ENCODE measurements at regions not wholly inside any gene's neighbourhood (a gene's known extent, or its start where the extent isn't known, plus 50 kb on each side); places are given as distances from the start of the nearest gene placed in this dataset.

DNA sequence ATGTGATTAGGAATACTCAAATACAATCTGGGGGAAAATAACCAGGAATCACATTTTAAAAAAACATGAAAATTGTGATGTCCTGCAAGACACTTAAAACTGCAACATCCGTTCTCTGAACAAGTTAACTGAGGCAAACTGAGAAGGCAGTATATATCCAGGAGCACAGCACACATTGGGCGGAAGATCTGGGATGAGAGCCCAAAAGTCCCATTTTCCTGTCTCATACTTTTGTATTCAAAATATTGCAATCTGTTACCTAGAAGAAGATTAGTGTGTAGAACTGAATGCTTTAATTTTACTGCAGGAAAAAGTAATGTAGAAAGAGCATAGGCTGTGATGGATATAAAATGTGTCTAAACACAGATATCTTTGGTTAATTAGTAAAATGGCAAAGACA lies 276.8 kb upstream of the FANCL start:
- TF ChIP-seq, protein P1, sequence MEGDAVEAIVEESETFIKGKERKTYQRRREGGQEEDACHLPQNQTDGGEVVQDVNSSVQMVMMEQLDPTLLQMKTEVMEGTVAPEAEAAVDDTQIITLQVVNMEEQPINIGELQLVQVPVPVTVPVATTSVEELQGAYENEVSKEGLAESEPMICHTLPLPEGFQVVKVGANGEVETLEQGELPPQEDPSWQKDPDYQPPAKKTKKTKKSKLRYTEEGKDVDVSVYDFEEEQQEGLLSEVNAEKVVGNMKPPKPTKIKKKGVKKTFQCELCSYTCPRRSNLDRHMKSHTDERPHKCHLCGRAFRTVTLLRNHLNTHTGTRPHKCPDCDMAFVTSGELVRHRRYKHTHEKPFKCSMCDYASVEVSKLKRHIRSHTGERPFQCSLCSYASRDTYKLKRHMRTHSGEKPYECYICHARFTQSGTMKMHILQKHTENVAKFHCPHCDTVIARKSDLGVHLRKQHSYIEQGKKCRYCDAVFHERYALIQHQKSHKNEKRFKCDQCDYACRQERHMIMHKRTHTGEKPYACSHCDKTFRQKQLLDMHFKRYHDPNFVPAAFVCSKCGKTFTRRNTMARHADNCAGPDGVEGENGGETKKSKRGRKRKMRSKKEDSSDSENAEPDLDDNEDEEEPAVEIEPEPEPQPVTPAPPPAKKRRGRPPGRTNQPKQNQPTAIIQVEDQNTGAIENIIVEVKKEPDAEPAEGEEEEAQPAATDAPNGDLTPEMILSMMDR (IDR thresholded peaks at IDR 0.05) = no peak
- TF ChIP-seq SIN3A (IDR thresholded peaks at IDR 0.05; ENCODE audit: borderline replicate concordance, insufficient read depth, low read depth, low read length) (no peak), POLR2AphosphoS5 (IDR thresholded peaks at IDR 0.05; ENCODE audit: low read depth, low read length) (no peak)
- TF ChIP-seq, protein P2, sequence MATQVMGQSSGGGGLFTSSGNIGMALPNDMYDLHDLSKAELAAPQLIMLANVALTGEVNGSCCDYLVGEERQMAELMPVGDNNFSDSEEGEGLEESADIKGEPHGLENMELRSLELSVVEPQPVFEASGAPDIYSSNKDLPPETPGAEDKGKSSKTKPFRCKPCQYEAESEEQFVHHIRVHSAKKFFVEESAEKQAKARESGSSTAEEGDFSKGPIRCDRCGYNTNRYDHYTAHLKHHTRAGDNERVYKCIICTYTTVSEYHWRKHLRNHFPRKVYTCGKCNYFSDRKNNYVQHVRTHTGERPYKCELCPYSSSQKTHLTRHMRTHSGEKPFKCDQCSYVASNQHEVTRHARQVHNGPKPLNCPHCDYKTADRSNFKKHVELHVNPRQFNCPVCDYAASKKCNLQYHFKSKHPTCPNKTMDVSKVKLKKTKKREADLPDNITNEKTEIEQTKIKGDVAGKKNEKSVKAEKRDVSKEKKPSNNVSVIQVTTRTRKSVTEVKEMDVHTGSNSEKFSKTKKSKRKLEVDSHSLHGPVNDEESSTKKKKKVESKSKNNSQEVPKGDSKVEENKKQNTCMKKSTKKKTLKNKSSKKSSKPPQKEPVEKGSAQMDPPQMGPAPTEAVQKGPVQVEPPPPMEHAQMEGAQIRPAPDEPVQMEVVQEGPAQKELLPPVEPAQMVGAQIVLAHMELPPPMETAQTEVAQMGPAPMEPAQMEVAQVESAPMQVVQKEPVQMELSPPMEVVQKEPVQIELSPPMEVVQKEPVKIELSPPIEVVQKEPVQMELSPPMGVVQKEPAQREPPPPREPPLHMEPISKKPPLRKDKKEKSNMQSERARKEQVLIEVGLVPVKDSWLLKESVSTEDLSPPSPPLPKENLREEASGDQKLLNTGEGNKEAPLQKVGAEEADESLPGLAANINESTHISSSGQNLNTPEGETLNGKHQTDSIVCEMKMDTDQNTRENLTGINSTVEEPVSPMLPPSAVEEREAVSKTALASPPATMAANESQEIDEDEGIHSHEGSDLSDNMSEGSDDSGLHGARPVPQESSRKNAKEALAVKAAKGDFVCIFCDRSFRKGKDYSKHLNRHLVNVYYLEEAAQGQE (IDR thresholded peaks at IDR 0.05; ENCODE audit: insufficient read depth in 1 of 2, low read depth in 2 of 2, low read length in 1 of 2) = no peak
